HUES6 (cell line): ENCODE measurements at regions not wholly inside any gene's neighbourhood (a gene's known extent, or its start where the extent isn't known, plus 50 kb on each side); places are given as distances from the start of the nearest gene placed in this dataset.

Source experiments
- H3K27ac ChIP-seq: 2 replicates; pipeline ENCODE4 v1.7.0; 2013; ENCODE audit warnings: low read depth, mild to moderate bottlenecking, low read length, inconsistent platforms
- H3K27me3 ChIP-seq: 2 replicates; pipeline ENCODE4 v1.6.1; 2013; ENCODE audit warnings: low read length; ENCODE audit not compliant: control insufficient read depth, insufficient read depth
- H3K36me3 ChIP-seq: 2 replicates; pipeline ENCODE4 v1.6.1; 2013; ENCODE audit warnings: low read length; ENCODE audit not compliant: control insufficient read depth, insufficient read depth
- H3K4me1 ChIP-seq: 2 replicates; pipeline ENCODE4 v1.6.1; 2013; ENCODE audit warnings: low read length; ENCODE audit not compliant: control insufficient read depth, insufficient read depth
- H3K4me3 ChIP-seq: 2 replicates; pipeline ENCODE4 v1.5.1; 2013; ENCODE audit warnings: low read depth, low read length
- H3K9ac ChIP-seq: one replicate; pipeline ENCODE4 v1.6.1; 2013; ENCODE audit warnings: mild to moderate bottlenecking, low read length
- H3K9me3 ChIP-seq: 2 replicates; pipeline ENCODE4 v1.6.1; 2013; ENCODE audit warnings: low read depth, low read length; ENCODE audit not compliant: control insufficient read depth, insufficient read depth

DNA sequence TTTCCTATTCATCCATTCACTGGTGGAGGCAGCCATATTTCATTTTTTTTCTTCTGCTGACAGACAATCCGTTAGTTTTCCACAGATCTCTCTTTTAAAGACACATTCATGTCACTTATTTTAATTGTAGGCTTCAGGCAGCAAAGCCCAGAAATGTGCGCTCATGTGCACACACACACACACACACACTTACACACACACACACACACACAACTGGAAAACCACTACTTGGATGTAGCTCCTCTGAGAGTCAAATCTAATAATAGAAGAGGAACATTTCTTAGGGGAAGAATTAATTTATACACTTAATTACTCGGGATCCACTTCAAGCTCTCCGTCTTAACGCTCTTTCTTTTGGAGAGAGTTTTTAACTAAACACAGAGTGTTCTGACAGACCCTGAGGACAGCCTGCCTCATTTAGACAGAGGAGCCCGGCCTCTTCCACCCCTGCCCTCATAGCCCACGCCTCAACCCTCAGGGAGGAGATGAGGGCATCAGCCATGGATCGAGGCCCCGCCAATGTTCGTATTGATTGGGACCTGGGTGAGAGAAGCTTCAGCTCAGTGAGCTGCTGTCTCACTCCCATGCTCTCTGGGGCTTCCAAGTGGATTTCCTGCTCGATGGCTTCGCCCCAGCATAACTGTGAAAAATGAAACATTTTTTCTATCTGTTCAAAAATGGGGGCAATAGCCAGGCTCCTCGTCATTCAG is 261.4 kb upstream of the SKOR2 start:
- Histone ChIP-seq H3K27ac (no peak overlapping the region), H3K9ac (no peak overlapping the region), H3K4me1 (peaks cover 10% of the 10 kb centered on the region; the same call in 1 of the 2 replicates), H3K27me3 (no peaks in the 10 kb centered on the region), H3K36me3 (no peaks in the 10 kb centered on the region), H3K9me3 (no peaks in the 10 kb centered on the region), H3K4me3 (no peak overlapping the region)

DNA sequence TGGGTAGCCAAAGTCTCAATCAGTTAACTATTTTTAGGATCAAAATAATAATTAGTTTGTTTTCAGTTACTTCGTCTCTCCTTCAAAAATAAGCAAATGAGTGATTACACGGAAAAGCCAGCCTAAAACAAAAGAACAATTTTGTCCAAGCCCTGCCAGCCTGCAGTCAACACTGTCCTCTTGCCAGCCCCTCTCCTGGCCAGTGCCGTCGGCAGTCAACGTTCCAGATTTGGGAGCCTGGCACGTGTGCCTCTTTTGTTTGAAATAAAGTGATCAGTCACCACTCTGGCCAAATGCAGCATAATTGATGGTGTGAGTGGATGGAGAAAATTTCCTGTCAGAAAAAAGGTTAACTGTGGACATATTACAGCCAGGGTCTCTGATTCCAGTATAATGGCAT is 260.6 kb upstream of the SKOR2 start:
- Histone ChIP-seq H3K9ac (no peak overlapping the region), H3K4me1 (peaks cover 14% of the 10 kb centered on the region; the same call in 1 of the 2 replicates), H3K4me3 (no peak overlapping the region), H3K27me3 (no peaks in the 10 kb centered on the region), H3K36me3 (no peaks in the 10 kb centered on the region), H3K9me3 (no peaks in the 10 kb centered on the region), H3K27ac (no peak overlapping the region)

DNA sequence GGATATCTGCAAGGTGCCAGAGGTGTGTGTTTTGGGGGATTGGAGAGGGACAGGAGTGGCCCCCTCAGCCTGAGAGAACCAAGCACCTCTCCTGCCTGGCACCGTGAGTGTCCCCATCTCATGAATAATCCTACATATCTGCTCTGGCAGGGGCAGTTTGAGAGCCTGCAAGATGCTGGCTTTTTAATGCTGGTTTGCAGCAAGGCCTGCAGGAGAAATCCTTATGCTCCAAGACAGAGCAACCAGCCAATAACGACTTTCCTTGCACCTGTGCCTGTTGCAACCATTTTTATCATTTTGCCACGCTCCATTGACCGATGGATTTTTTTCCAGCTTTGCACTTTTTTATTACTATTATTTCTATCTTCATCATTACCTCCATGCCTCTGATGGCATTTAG is 259.4 kb upstream of the SKOR2 start:
- Histone ChIP-seq H3K9ac (no peak overlapping the region), H3K36me3 (no peaks in the 10 kb centered on the region), H3K9me3 (no peaks in the 10 kb centered on the region), H3K27ac (no peak overlapping the region), H3K4me1 (peaks cover 14% of the 10 kb centered on the region; the same call in 1 of the 2 replicates), H3K4me3 (no peak overlapping the region), H3K27me3 (no peaks in the 10 kb centered on the region)

DNA sequence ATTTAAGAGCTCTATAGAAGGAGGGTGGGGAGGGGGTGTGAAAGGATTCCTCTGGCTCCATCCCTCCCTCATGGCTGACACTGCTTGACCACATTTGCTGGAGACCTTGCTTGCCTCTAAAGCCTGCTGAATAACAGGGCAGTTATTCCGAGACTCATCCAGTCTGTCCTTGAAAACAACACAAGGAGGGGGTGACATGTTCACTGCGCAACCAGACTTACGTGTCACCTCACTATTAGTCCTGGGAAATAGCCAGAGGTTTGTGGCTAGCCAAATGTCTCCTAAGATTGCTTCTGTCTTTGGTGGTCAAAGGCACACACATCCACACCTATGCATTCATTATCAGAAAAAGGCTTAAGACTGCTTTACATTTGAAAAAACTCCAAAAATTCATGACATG is 256.2 kb upstream of the SKOR2 start:
- H3K9me3 ChIP-seq = no peaks in the 10 kb centered on the region
- H3K4me1 ChIP-seq = peaks cover 14% of the 10 kb centered on the region; the same call in 1 of the 2 replicates
- no peak overlapping the region for H3K27ac ChIP-seq
- H3K4me3 ChIP-seq = no peak overlapping the region
- no peaks in the 10 kb centered on the region for H3K27me3 ChIP-seq
- H3K9ac ChIP-seq = no peak overlapping the region
- H3K36me3 ChIP-seq = no peaks in the 10 kb centered on the region

DNA sequence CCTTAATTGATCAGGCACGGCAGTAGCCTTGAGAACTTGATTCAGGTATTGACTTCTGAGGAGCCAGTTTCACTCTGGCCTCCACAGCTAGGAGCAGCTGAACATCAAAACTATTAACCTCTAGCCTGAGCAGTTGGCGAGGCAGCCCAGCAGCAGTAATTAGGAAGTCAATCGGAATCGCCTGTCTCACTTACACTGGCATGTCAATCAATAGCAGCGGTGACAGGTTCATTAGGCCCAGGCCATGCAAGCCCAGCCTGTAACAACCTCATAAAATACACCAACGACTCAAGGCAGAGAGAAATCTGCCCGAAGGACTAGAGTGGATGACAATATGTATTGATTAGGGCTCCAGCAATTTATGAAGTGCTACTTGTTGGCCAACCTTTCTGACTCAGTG is 255.4 kb upstream of the SKOR2 start:
- H3K27me3 ChIP-seq = no peaks in the 10 kb centered on the region
- H3K9me3 ChIP-seq = no peaks in the 10 kb centered on the region
- no peak overlapping the region for H3K27ac ChIP-seq

DNA sequence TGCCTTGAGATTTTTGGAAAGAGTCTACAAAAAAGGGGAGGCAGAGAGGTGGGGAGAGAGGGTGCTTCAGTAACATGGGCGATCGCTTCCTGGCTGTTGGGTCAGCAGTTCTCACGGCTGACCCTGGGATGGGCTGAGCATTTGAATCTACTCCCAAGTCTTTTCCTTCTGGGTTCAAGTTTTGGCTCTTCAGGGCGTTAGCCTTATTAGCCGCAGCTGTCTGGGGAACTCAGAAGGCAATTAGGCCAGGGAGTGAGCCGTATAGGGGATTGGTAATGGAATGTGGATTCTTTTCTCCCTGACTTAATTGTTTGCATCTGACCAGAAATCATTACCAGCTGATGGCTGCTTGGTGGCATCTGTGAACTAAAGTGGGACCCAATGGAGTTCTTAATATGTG is 250.5 kb upstream of the SKOR2 start:
- Histone ChIP-seq H3K27me3 (peaks cover 5% of the 10 kb centered on the region; the same call in 1 of the 2 replicates), H3K27ac (no peak overlapping the region), H3K9ac (no peak overlapping the region), H3K9me3 (no peaks in the 10 kb centered on the region), H3K4me1 (no peaks in the 10 kb centered on the region), H3K4me3 (no peak overlapping the region), H3K36me3 (no peaks in the 10 kb centered on the region)

More for the DNA sequence above, 255.4 kb upstream of the SKOR2 start:
- no peak overlapping the region for H3K9ac ChIP-seq
- H3K36me3 ChIP-seq = no peaks in the 10 kb centered on the region
- H3K4me1 ChIP-seq = peaks cover 14% of the 10 kb centered on the region; the same call in 1 of the 2 replicates
- H3K4me3 ChIP-seq = no peak overlapping the region

DNA sequence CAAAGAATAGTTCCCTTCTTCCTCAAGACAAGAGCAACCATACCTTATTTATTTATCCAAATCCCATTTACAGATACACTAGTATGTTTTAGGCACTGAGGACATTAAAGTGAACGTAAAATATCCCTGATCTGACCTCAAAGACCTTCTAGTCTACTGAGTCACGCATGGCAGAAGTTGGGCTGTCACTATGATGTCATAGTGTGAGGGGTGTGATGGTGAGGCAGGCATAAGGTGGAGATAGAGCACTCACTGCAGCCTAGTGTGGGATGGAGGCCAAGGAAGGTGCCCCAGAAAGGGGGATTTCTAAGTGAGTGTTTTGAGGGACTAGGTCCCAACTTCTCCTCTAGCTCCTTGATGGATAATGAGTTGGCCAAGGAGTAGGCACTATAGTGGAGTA is 249.5 kb upstream of the SKOR2 start:
- Histone ChIP-seq H3K9ac (no peak overlapping the region), H3K4me3 (no peak overlapping the region), H3K27ac (no peak overlapping the region), H3K4me1 (no peaks in the 10 kb centered on the region), H3K36me3 (no peaks in the 10 kb centered on the region), H3K27me3 (peaks cover 5% of the 10 kb centered on the region; the same call in 1 of the 2 replicates), H3K9me3 (no peaks in the 10 kb centered on the region)

DNA sequence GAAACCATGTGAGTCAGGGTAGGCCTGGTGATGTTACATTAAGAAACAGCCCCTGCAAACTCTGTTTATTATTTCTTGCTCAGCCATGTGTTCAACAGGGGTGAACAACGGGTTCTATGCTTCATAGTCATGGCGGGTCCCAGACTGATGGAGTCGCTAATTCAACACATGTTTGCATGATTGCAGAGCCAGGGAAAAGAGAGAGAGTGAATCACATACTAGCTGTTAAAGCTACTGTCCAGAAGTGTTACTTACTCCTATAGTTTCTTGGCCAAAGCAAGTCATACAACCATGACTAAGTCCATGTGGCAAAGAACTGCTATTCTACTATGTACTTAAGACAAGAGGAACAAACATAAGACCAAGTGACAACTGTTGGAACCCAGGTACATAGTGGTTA is 241.2 kb upstream of the SKOR2 start:
- no peak overlapping the region for H3K4me3 ChIP-seq
- no peak overlapping the region for H3K9ac ChIP-seq

DNA sequence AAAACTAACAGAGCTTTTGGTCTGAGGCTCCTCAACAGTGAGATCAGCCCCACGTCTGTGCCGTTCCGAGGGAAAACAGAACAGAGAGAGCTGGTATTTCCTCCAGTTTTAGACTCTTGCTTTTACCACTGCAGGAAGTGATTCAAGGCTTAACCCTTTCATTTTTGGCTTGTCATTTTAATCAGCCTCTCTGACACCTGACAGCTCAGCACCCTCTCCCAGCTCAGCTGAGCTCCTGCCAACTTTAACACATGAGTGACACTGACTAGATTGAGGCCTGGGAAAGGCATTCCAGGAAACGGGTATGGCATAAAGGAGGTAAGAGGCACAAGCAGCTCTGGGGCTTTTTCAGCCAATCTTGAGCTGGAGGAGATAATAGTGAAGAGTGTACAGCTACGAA is 239.4 kb upstream of the SKOR2 start:
- H3K9ac ChIP-seq = no peak overlapping the region
- no peaks in the 10 kb centered on the region for H3K27me3 ChIP-seq
- no peak overlapping the region for H3K27ac ChIP-seq
- no peaks in the 10 kb centered on the region for H3K9me3 ChIP-seq
- H3K4me1 ChIP-seq = no peaks in the 10 kb centered on the region; the same call in 1 of the 2 replicates
- no peaks in the 10 kb centered on the region for H3K36me3 ChIP-seq
- H3K4me3 ChIP-seq = no peak overlapping the region

More for the DNA sequence above, 241.2 kb upstream of the SKOR2 start:
- Histone ChIP-seq H3K9me3 (no peaks in the 10 kb centered on the region), H3K27ac (no peak overlapping the region), H3K27me3 (no peaks in the 10 kb centered on the region), H3K4me1 (no peaks in the 10 kb centered on the region), H3K36me3 (no peaks in the 10 kb centered on the region)

DNA sequence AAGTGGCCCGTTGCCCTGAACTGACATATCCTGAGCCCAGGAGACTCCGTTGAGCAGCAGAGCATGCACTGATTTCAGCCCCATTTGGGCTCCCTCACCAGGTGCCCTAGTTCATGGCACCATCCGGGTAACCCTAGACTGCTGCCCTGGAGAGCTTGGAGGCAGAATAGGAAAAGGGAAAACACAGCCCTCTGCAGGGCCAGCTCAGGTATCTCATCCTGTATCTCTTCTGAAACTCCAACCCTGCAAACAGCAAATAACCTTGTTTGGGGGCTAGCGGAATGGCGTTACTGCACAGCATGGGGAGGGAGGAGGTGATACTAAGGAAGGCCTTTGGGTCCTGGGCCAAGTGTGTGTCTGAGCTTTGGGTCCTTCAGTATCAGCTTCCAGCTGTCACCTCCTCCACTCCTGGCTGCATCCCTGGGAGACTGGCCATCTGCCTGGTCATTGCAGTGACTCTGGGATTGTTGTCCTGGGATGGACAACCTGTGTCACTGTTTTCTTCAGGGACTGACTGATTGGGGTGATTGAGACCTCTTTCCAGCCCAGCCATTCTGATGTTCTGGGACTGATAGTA is 233.8 kb upstream of the SKOR2 start:
- no peaks in the 10 kb centered on the region for H3K9me3 ChIP-seq
- no peaks in the 10 kb centered on the region; the same call in 1 of the 2 replicates for H3K4me1 ChIP-seq
- no peaks in the 10 kb centered on the region for H3K36me3 ChIP-seq
- H3K4me3 ChIP-seq = no peak overlapping the region
- H3K9ac ChIP-seq = no peak overlapping the region
- H3K27me3 ChIP-seq = peaks cover 6% of the 10 kb centered on the region; the same call in 1 of the 2 replicates
- H3K27ac ChIP-seq = no peak overlapping the region

DNA sequence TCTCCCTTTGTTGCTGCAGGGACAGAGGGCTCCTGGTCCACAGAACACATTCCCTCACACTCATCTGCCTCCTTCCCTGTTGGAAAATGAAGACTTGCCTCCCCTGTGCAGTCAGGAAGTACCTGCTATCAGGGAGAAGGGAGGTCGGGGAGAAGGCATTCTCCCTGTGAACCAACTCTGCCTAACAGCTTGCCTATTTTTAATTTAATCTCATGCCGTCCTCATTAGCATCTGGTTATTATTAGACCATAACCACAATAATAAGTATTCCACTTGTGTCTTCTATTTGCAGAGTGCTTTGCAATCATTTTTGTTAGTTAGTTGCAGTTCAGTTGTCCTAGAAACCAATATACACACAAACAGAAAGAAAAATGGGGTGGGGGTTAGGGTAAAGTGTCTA is 232.6 kb upstream of the SKOR2 start:
- no peak overlapping the region for H3K9ac ChIP-seq
- H3K27me3 ChIP-seq = peaks cover 6% of the 10 kb centered on the region; the same call in 1 of the 2 replicates
- no peak overlapping the region for H3K27ac ChIP-seq
- no peak overlapping the region for H3K4me3 ChIP-seq
- no peaks in the 10 kb centered on the region for H3K36me3 ChIP-seq
- H3K4me1 ChIP-seq = no peaks in the 10 kb centered on the region; the same call in 1 of the 2 replicates
- H3K9me3 ChIP-seq = no peaks in the 10 kb centered on the region
